CD4-positive, CD25-positive, alpha-beta regulatory T cell (primary cell): ENCODE measurements at regions not wholly inside any gene's neighbourhood (a gene's known extent, or its start where the extent isn't known, plus 50 kb on each side); places are given as distances from the start of the nearest gene placed in this dataset.
"Not testable (repeated sequence)": the region's sequence is repeated elsewhere in the genome, so short reads cannot be mapped to it uniquely, and the experiment has no call there.

Source experiments
- ATAC-seq, 2 donors: fragments of 150-1000 bp; cut with Tn5 transposase; one replicate each; pipeline ENCODE4 v1.10.0; 2021; ENCODE audit warnings: low read depth in 2 of 2, moderate number of reproducible peaks in 2 of 2, moderate library complexity in 1 of 2
- DNase-seq, 3 donors: peaks; one replicate each; pipeline versions ENCODE4 v3.0.0 to v3.0.0-alpha.2; 2012 to 2022; ENCODE audit warnings: mixed read lengths in 1 of 3
- H3K27ac ChIP-seq: one replicate; pipeline ENCODE4 v1.7.0; 2013; ENCODE audit warnings: mild to moderate bottlenecking, low read length; ENCODE audit not compliant: insufficient read depth, poor library complexity, severe bottlenecking
- H3K27me3 ChIP-seq: one replicate; pipeline ENCODE4 v1.7.0; 2013; ENCODE audit warnings: low read length; ENCODE audit not compliant: control insufficient read depth, insufficient read depth
- H3K36me3 ChIP-seq: one replicate; pipeline ENCODE4 v1.7.0; 2013; ENCODE audit warnings: mild to moderate bottlenecking, low read length, moderate library complexity; ENCODE audit not compliant: control insufficient read depth, insufficient read depth
- H3K4me1 ChIP-seq: 2 replicates; pipeline ENCODE4 v1.7.0; 2013; ENCODE audit warnings: mild to moderate bottlenecking, low read length; ENCODE audit not compliant: insufficient read depth, control insufficient read depth, poor library complexity, severe bottlenecking
- H3K4me3 ChIP-seq: one replicate; pipeline ENCODE4 v1.7.0; 2013; ENCODE audit warnings: low read depth, mild to moderate bottlenecking, low read length, moderate library complexity
- H3K9me3 ChIP-seq, 2 experiments: 1 replicate in 1 of 2; 2 replicates in 1 of 2; pipeline ENCODE4 v1.7.0; 2013; ENCODE audit warnings: low read length in 2 of 2, mild to moderate bottlenecking in 1 of 2, moderate library complexity in 1 of 2; ENCODE audit not compliant: control insufficient read depth in 2 of 2
- H3K27ac Mint-ChIP-seq, 3 donors: one replicate each; pipeline ENCODE4 v1.8.0; 2020 to 2022; ENCODE audit warnings: mild to moderate bottlenecking in 3 of 3, mixed read lengths in 3 of 3, moderate library complexity in 2 of 3
- H3K27me3 Mint-ChIP-seq: one replicate; pipeline ENCODE4 v1.8.0; 2022; ENCODE audit warnings: mild to moderate bottlenecking, mixed read lengths
- H3K36me3 Mint-ChIP-seq: one replicate; pipeline ENCODE4 v1.8.0; 2020; ENCODE audit warnings: mixed read lengths
- H3K4me1 Mint-ChIP-seq, 4 donors: one replicate each; pipeline ENCODE4 v1.8.0; 2020 to 2022; ENCODE audit warnings: mixed read lengths in 4 of 4, mild to moderate bottlenecking in 1 of 4
- H3K4me3 Mint-ChIP-seq, 4 donors: one replicate each; pipeline ENCODE4 v1.8.0; 2020 to 2022; ENCODE audit warnings: mild to moderate bottlenecking in 4 of 4, mixed read lengths in 4 of 4, moderate library complexity in 3 of 4
- H3K9me3 Mint-ChIP-seq, 7 donors: one replicate each; pipeline ENCODE4 v1.8.0; 2020 to 2022; ENCODE audit warnings: mixed read lengths in 7 of 7, mild to moderate bottlenecking in 3 of 7, moderate library complexity in 2 of 7

DNA sequence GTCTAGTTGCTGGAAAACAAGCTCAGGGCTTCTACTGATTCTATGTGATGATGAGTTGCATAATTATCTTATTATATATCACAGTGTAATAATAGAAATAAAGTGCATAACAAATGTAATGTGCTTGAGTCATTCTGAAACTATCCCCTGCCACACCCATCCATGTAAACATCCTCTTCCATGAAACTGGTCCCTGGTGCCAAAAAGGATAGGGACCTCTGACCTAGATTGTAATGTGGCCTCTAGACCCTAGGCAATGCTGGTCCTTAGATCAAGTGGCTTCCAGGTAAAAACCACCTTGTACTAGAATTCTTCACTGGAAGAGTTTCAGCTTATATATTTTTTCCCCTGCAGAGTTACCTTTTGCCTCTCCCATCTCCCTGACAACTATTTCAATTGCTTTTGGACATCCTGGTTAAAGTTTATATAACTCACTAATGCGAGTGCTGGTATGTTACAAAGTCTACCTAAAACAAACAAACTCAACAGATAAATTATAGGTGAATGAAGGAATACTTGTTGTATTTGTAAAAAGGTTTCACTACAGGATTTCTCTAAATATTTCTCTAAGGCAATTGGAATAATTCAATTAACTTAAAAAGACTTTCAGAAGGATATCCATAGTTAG, 462.5 kb downstream of the NAV3 start:
- Mint-ChIP-seq H3K27me3 (no peaks in the 10 kb centered on the region), H3K9me3 (peaks cover 0 to 19% (median 6%) of the 10 kb centered on the region in 7 donors), H3K27ac (no peak overlapping the region), H3K4me1 (no peaks in the 10 kb centered on the region), H3K4me3 (no peak overlapping the region), H3K36me3 (no peaks in the 10 kb centered on the region)
- Histone ChIP-seq H3K4me3 (no peak overlapping the region), H3K27me3 (no peaks in the 10 kb centered on the region), H3K27ac (no peak overlapping the region), H3K36me3 (no peaks in the 10 kb centered on the region), H3K4me1 (no peaks in the 10 kb centered on the region), H3K9me3 (no peaks in the 10 kb centered on the region)
- DNase-seq = no peak
- ATAC-seq = no peak

DNA sequence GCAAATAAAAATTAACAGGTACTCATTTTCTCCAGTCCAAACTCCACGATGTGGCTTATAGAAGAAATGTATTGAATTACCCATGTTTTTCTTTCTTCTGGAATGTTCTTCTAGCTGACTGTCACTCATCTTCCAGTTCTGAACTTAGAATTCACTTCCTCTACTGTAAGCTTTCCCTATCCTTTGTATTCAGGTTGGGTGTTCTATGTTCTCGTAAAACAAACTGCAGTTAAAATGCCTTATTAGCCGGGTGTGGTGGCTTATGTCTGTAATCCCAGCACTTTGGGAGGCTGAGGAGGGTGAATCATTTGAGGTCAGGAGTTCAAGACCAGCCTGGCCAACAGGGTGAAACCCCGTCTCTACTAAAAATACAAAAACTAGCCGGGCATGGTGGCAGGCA, 470.6 kb downstream of the NAV3 start:
- H3K27ac ChIP-seq, H3K4me1 ChIP-seq, ATAC-seq, H3K4me3 Mint-ChIP-seq, H3K9me3 ChIP-seq, DNase-seq, H3K4me1 Mint-ChIP-seq, H3K27me3 ChIP-seq, H3K27me3 Mint-ChIP-seq, H3K4me3 ChIP-seq, H3K27ac Mint-ChIP-seq, H3K36me3 Mint-ChIP-seq, H3K9me3 Mint-ChIP-seq, H3K36me3 ChIP-seq: not testable (repeated sequence)

DNA sequence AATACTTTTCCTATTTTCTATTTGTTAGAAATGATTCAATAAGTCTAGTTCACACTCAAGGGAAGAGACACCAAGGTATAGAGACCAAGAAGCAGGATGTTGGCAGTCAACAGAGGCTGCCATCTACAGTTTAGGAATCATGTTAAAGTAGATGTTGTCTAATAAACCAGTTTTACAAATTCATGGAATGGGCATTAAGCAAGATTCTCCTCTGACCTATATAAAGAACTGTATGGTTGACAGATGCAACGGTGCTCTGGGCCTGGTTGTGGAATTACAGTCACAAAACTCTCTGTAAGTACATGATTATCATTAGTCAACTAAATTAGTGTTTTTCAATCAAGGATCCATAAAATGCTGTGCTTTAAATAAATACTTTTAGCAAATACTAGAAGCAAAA, 475.1 kb downstream of the NAV3 start:
- no peaks in the 10 kb centered on the region for H3K27me3 ChIP-seq
- H3K4me3 Mint-ChIP-seq = no peak overlapping the region
- H3K27ac Mint-ChIP-seq = no peak overlapping the region
- H3K36me3 Mint-ChIP-seq = no peaks in the 10 kb centered on the region
- no peaks in the 10 kb centered on the region for H3K9me3 ChIP-seq
- H3K9me3 Mint-ChIP-seq = peaks cover 0 to 8% (median 2%) of the 10 kb centered on the region in 7 donors
- H3K27me3 Mint-ChIP-seq = no peaks in the 10 kb centered on the region
- DNase-seq (no peak), ATAC-seq (no peak)
- no peaks in the 10 kb centered on the region for H3K36me3 ChIP-seq
- no peaks in the 10 kb centered on the region for H3K4me1 ChIP-seq
- no peak overlapping the region for H3K27ac ChIP-seq
- no peaks in the 10 kb centered on the region for H3K4me1 Mint-ChIP-seq
- H3K4me3 ChIP-seq = no peak overlapping the region

DNA sequence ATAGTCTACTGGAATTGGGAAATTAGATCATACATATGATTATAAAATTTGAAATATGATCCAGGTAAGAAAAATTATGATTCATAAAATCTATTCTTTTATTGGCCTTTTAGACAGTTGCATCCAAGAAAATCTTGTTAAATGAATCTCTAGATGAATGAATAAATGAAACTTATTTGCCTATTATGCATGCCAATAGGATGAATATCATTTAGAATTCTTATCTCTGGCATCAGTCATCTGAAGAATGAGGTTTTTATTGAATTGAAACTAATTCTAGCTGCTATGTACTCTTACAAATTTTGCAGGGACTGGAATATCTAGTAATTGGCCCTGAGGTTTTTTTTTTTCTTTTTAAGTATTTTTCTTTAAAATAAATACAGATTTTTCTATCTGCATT, 475.5 kb downstream of the NAV3 start:
- Histone ChIP-seq H3K9me3 (no peaks in the 10 kb centered on the region), H3K4me3 (no peak overlapping the region), H3K4me1 (no peaks in the 10 kb centered on the region), H3K36me3 (no peaks in the 10 kb centered on the region), H3K27ac (no peak overlapping the region), H3K27me3 (no peaks in the 10 kb centered on the region)
- Mint-ChIP-seq H3K36me3 (no peaks in the 10 kb centered on the region), H3K27me3 (no peaks in the 10 kb centered on the region), H3K4me1 (no peaks in the 10 kb centered on the region), H3K27ac (no peak overlapping the region), H3K4me3 (no peak overlapping the region), H3K9me3 (peaks cover 0 to 8% (median 2%) of the 10 kb centered on the region in 7 donors)
- ATAC-seq (no peak), DNase-seq (no peak)

DNA sequence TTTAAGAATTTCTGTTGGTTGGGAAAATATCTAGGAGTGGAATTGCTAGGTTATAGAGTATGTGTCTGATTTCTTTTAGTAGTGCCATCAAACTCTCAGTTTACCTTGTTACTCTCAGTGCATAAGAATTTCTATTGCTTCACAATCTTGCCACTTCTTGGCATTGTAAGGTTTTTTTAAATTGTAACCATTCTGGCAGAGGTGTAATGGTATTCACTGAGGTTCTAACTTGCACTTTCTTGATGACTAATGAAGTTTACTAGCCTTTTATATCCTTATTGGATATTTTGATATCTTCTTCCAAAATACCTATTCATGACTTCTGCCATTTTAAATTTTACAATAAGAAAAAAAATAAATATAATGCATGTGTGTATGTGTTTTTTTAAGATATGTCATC, 478.0 kb downstream of the NAV3 start:
- H3K36me3 Mint-ChIP-seq = no peaks in the 10 kb centered on the region
- ATAC-seq (no peak), DNase-seq (no peak)
- H3K27ac Mint-ChIP-seq = no peak overlapping the region
- no peaks in the 10 kb centered on the region for H3K4me1 ChIP-seq
- no peak overlapping the region for H3K4me3 ChIP-seq
- H3K9me3 Mint-ChIP-seq = peaks cover 0 to 9% (median 2%) of the 10 kb centered on the region in 7 donors
- no peaks in the 10 kb centered on the region for H3K9me3 ChIP-seq
- no peaks in the 10 kb centered on the region for H3K27me3 ChIP-seq
- no peaks in the 10 kb centered on the region for H3K27me3 Mint-ChIP-seq
- no peaks in the 10 kb centered on the region for H3K36me3 ChIP-seq
- H3K27ac ChIP-seq = no peak overlapping the region
- no peaks in the 10 kb centered on the region for H3K4me1 Mint-ChIP-seq
- H3K4me3 Mint-ChIP-seq = no peak overlapping the region

DNA sequence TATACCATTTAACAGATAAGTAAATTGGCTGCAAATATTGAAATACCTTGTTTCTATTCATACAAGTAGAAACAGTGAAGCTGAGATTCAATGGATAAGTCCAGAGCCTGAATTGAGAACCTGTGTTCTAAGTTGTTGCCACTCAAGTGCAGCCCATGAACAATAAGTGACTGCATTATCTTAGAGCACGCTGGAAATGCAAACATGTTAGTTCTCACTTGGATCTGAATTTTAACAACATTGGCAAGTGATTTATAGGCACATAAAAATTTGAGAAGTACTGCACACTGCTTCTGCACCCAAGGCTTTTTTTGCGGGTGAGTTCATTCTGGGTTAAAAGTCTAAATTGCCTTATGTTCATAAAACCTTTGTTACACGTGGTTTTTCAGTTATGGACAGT, 484.3 kb downstream of the NAV3 start:
- H3K9me3 Mint-ChIP-seq = peaks cover 1 to 20% (median 4%) of the 10 kb centered on the region in 7 donors
- no peaks in the 10 kb centered on the region for H3K4me1 ChIP-seq
- H3K36me3 ChIP-seq = no peaks in the 10 kb centered on the region
- no peak overlapping the region for H3K27ac ChIP-seq
- H3K9me3 ChIP-seq = no peaks in the 10 kb centered on the region
- H3K36me3 Mint-ChIP-seq = no peaks in the 10 kb centered on the region
- no peak overlapping the region for H3K4me3 Mint-ChIP-seq
- H3K27ac Mint-ChIP-seq = no peak overlapping the region
- no peaks in the 10 kb centered on the region for H3K4me1 Mint-ChIP-seq
- ATAC-seq (no peak), DNase-seq (no peak)
- H3K27me3 Mint-ChIP-seq = no peaks in the 10 kb centered on the region
- no peaks in the 10 kb centered on the region for H3K27me3 ChIP-seq
- no peak overlapping the region for H3K4me3 ChIP-seq

DNA sequence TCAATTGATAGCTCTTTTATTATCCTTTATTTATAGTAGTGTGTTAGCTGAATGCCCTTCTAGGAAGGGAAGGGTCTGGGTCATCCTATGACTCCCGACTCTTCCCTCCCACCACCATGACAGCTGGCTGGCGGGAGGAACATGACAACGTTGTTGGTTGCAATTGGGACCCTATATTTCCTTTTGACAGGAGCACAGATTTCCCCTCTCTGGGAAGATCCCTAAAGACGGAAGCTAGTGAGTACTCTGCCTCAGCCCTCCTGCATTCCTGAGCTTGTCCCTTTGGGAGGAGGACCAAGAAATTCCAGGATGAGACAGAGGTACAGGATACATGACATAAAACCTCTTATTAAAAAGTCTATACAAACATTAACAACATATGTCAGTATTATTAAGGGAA, 485.4 kb downstream of the NAV3 start:
- H3K4me3 Mint-ChIP-seq = no peak overlapping the region
- no peaks in the 10 kb centered on the region for H3K36me3 Mint-ChIP-seq
- DNase-seq (no peak), ATAC-seq (no peak)
- H3K9me3 Mint-ChIP-seq = peaks cover 1 to 19% (median 4%) of the 10 kb centered on the region in 7 donors
- no peaks in the 10 kb centered on the region for H3K4me1 ChIP-seq
- H3K36me3 ChIP-seq = no peaks in the 10 kb centered on the region
- H3K9me3 ChIP-seq = no peaks in the 10 kb centered on the region
- H3K27ac ChIP-seq = no peak overlapping the region
- no peaks in the 10 kb centered on the region for H3K27me3 ChIP-seq
- no peak overlapping the region for H3K27ac Mint-ChIP-seq
- no peaks in the 10 kb centered on the region for H3K27me3 Mint-ChIP-seq
- H3K4me1 Mint-ChIP-seq = no peaks in the 10 kb centered on the region
- no peak overlapping the region for H3K4me3 ChIP-seq

DNA sequence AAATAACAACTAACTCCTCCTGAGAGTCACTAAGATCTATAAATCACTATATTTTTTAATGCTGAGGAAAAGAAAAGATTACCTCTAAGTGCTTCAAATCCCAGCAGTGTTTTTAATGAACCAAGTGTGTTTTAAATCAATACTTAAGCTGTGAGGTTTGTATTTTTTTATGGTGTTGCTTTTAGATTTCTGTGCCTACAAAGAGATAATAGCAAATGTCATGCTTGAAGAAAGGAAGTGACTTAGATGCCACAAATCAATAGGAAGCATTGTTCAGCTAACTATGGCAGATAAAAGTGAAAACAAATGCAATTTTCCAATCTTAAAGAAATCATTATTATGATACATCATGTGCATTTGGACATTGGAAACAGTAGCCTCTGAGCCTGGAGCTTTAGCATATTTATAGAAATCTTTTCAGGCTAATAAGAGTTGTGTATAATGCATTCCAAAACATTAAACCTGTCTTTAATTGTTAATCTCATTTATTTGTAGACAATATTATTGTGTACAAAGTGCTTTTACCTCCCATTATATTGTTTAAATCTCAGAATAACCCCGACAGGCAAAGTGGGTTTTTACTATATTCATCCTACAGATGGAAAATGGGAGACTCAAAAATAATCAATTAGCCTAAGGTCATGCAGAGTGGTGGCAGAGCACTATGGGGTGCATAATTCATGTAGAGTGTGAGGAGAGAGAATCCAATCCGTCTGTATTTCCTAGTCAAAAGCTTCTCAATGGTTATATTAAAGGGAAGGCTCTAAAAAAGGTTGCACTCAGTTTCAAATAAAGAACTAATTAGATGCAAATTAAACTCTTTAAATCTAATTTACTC, 486.2 kb downstream of the NAV3 start:
- no peak overlapping the region for H3K27ac ChIP-seq
- H3K27me3 Mint-ChIP-seq = no peaks in the 10 kb centered on the region
- ATAC-seq (no peak), DNase-seq (no peak)
- no peaks in the 10 kb centered on the region for H3K36me3 Mint-ChIP-seq
- H3K4me1 Mint-ChIP-seq = no peaks in the 10 kb centered on the region
- H3K4me3 Mint-ChIP-seq = no peak overlapping the region
- H3K27ac Mint-ChIP-seq = no peak overlapping the region
- no peaks in the 10 kb centered on the region for H3K36me3 ChIP-seq
- H3K9me3 ChIP-seq = no peaks in the 10 kb centered on the region
- H3K4me1 ChIP-seq = no peaks in the 10 kb centered on the region
- H3K9me3 Mint-ChIP-seq = peaks cover 1 to 25% (median 4%) of the 10 kb centered on the region in 7 donors
- no peaks in the 10 kb centered on the region for H3K27me3 ChIP-seq
- H3K4me3 ChIP-seq = no peak overlapping the region
